ENCODE measurements at regions not wholly inside any gene's neighbourhood (a gene's known extent, or its start where the extent isn't known, plus 50 kb on each side); places are given as distances from the start of the nearest gene placed in this dataset.
"Not testable (repeated sequence)": the region's sequence is repeated elsewhere in the genome, so short reads cannot be mapped to it uniquely, and the experiment has no call there.

- TF ChIP-seq ZFX (IDR thresholded peaks at IDR 0.05): no peak
- no peak for TF ChIP-seq CTCF (conservative IDR thresholded peaks at IDR 0.05)
- no peak overlapping the region for H3K27ac ChIP-seq
Measured at GRCh38 chr14:40222996-40223395, 790.8 kb upstream of the FBXO33 start.

GRCh38 chr14:40221428-40221827 lies 789.2 kb upstream of the FBXO33 start:
- no peak overlapping the region for H3K27ac ChIP-seq
- TF ChIP-seq ZFX (IDR thresholded peaks at IDR 0.05): no peak
- no peak for TF ChIP-seq CTCF (conservative IDR thresholded peaks at IDR 0.05)

- TF ChIP-seq ZFX (IDR thresholded peaks at IDR 0.05): no peak
- TF ChIP-seq CTCF (conservative IDR thresholded peaks at IDR 0.05): no peak
- no peak overlapping the region for H3K27ac ChIP-seq
Measured at GRCh38 chr14:40219032-40219431, 786.8 kb upstream of the FBXO33 start.

GRCh38 chr14:40218282-40218941 lies 786.2 kb upstream of the FBXO33 start:
- no peak overlapping the region for H3K27ac ChIP-seq
- TF ChIP-seq ZFX (IDR thresholded peaks at IDR 0.05) (no peak), CTCF (conservative IDR thresholded peaks at IDR 0.05) (no peak)

GRCh38 chr14:40216976-40217375 lies 784.7 kb upstream of the FBXO33 start:
- TF ChIP-seq ZFX (IDR thresholded peaks at IDR 0.05): no peak
- TF ChIP-seq CTCF (conservative IDR thresholded peaks at IDR 0.05): no peak
- no peak overlapping the region for H3K27ac ChIP-seq

GRCh38 chr14:40216408-40216807 lies 784.2 kb upstream of the FBXO33 start:
- H3K27ac ChIP-seq: not testable (repeated sequence)

- no peak overlapping the region; the same call in 1 of the 2 replicates for H3K27ac ChIP-seq
- no peak for TF ChIP-seq CTCF (conservative IDR thresholded peaks at IDR 0.05)
- no peak for TF ChIP-seq ZFX (IDR thresholded peaks at IDR 0.05)
Measured at GRCh38 chr14:40213701-40214100, 781.5 kb upstream of the FBXO33 start.

Data from C4-2B (cell line).